Epithelial cell of esophagus (primary cell): ENCODE measurements at regions not wholly inside any gene's neighbourhood (a gene's known extent, or its start where the extent isn't known, plus 50 kb on each side); places are given as distances from the start of the nearest gene placed in this dataset.
"Not testable (repeated sequence)": the region's sequence is repeated elsewhere in the genome, so short reads cannot be mapped to it uniquely, and the experiment has no call there.

Source experiments
- DNase-seq: peaks from one replicate; pipeline ENCODE4 v3.0.0; 2010; ENCODE audit warnings: low read depth
- H3K4me3 ChIP-seq: 2 replicates; pipeline ENCODE4 v1.5.1; 2011; ENCODE audit warnings: mild to moderate bottlenecking, low read length, control low read depth
- TF ChIP-seq, protein P1 (sequence below): IDR thresholded peaks from 2 replicates; pipeline ENCODE4 v1.5.1; 2011; ENCODE audit warnings: low read depth, mild to moderate bottlenecking, low read length, control low read depth, inconsistent platforms; ENCODE audit not compliant: insufficient read depth; ENCODE audit errors: missing control alignments

DNA sequence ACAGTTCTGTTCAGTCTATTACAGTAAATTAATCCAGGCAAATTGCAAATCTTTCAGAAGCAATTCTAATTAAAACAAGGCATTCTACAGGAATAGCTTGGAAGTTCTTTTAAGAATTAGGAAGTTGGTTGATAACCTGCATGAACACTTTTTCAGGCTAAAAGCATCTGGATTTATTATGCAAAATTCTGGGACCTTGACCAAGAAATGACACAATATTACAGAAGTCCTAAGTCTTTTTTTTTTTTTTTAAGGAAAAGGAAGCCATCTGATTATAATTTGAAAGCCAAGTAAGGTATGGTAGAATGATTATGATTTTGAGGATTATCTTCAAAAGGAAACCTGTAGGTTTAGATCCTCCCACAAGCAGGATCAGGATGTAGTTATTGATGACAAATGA is 74.7 kb upstream of the KCNK2 start:
- TF ChIP-seq, protein P1, sequence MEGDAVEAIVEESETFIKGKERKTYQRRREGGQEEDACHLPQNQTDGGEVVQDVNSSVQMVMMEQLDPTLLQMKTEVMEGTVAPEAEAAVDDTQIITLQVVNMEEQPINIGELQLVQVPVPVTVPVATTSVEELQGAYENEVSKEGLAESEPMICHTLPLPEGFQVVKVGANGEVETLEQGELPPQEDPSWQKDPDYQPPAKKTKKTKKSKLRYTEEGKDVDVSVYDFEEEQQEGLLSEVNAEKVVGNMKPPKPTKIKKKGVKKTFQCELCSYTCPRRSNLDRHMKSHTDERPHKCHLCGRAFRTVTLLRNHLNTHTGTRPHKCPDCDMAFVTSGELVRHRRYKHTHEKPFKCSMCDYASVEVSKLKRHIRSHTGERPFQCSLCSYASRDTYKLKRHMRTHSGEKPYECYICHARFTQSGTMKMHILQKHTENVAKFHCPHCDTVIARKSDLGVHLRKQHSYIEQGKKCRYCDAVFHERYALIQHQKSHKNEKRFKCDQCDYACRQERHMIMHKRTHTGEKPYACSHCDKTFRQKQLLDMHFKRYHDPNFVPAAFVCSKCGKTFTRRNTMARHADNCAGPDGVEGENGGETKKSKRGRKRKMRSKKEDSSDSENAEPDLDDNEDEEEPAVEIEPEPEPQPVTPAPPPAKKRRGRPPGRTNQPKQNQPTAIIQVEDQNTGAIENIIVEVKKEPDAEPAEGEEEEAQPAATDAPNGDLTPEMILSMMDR, result no peak
- H3K4me3 ChIP-seq, result no peak overlapping the region
- DNase-seq, result no peak

DNA sequence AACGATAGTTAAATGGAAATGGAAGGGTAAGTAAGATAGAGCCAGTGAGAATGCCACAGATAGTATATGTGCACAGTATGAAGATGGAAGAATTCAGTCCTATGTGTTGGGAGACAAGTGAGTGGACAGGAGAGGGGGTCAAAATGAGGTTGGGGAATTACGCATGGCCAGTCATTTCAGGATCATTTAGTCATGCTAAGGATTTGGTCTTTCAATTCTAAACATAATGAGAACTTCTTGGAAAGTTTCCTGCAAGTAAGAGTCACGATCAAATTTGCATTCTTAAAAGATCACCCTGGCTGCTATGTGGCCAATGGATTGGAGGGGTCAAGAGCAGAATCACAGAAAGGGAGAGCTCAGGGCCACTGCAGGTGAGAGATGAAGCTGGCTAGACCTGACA is 64.0 kb upstream of the KCNK2 start:
- TF ChIP-seq, protein P1, result no peak

DNA sequence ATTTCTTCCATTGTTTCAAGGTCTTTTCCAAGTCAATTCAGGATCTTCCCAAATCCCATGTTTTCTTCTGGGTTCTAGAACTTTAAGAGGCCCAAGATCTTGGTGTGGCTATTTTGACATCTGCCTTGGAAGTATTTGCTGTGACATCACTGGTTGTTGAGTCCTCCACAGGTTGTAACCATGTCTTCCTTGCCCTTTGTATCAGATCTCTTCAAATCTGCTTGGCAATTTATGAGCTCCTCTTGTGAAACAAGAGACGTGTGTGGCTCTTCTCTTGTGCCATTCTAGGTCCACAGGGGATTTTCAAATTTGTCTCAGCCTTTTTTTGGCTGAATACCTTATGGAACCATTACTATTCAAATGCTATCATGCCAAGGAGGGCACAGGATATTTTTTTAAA is 60.3 kb upstream of the KCNK2 start:
- DNase-seq, result no peak
- H3K4me3 ChIP-seq, result no peak overlapping the region
- TF ChIP-seq, protein P1, result no peak

More for the DNA sequence above, 64.0 kb upstream of the KCNK2 start:
- no peak for DNase-seq
- no peak overlapping the region for H3K4me3 ChIP-seq

GRCh38 chr1:215022741-215023141 is 59.8 kb upstream of the KCNK2 start:
- H3K4me3 ChIP-seq, result no peak overlapping the region
- no peak for DNase-seq
- TF ChIP-seq, protein P1, result no peak

DNA sequence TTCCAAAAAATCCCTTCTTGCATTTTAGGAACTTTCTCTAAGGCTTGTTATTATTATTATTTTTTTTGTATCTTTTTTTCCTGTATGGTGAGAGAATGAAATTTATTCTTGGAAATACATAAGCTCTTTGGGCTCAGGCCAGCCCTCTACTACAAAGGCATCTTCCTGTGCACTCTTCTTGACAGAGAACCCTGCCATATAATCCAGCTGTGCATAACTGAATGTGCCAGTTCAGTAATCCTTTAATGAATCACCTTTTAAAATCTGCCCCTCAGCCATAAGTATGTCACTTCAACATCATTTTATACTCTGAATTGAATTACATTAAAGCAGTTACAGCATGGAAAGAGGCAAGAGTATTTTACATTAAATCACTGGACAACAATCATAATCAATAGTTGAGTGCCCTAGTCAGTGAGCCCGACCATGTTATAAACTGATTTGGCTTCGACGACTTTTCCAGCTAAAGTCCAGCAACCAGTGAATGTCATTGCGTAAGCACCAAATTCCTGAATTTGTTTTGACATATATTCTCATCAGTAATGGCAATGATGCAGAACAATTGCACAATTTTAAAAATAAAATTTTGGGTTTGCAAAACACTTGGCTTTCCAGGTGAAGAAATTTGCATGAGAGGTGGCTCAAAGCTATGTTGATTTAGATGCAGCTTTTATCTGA is 59.2 kb upstream of the KCNK2 start:
- DNase-seq, result peak; percentile 23
- TF ChIP-seq, protein P1, result no peak
- no peak overlapping the region for H3K4me3 ChIP-seq

DNA sequence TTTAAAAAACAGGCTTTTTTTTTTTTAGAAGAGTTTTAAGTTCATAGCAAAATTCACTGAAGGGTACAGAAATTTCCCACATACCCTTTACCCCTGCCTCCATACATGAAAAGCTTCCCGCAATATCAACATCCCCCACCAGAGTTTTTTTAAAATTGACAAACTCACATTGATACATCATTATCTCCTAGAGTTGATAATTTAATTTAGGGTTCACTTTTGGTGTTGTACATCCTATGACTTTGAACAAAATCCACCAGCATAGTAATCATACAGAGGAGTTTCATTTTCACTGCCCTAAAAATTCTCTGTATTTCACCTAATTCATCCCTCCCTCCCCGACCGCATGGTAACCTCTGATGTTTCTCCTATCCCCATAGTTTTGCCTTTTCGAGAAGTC is 53.6 kb upstream of the KCNK2 start:
- H3K4me3 ChIP-seq, result no peak overlapping the region
- DNase-seq, result no peak
- TF ChIP-seq, protein P1, result no peak

GRCh38 chr1:215030581-215030980 is 52.0 kb upstream of the KCNK2 start:
- not testable (repeated sequence) for DNase-seq, H3K4me3 ChIP-seq

- no peak overlapping the region for H3K4me3 ChIP-seq
- DNase-seq, result no peak
- TF ChIP-seq, protein P1, result no peak
These were observed 51.1 kb upstream of the KCNK2 start for GRCh38 chr1:215031392-215031791.
